CD4-positive, alpha-beta T cell (primary cell): ENCODE measurements at regions not wholly inside any gene's neighbourhood (a gene's known extent, or its start where the extent isn't known, plus 50 kb on each side); places are given as distances from the start of the nearest gene placed in this dataset.
"Not testable (repeated sequence)": the region's sequence is repeated elsewhere in the genome, so short reads cannot be mapped to it uniquely, and the experiment has no call there.

Source experiments
- ATAC-seq: fragments of 200-7000 bp; cut with Tn5 transposase; one replicate; pipeline ENCODE4 v1.10.0; 2022; ENCODE audit warnings: mild to moderate bottlenecking; ENCODE audit not compliant: poor library complexity
- CTCF ChIA-PET: fragments of 350-600 bp; sonication (Branson Sonifier 250); formaldehyde crosslinking; loops from one replicate; lab custom pipeline; 2021; ENCODE audit warnings: antibody characterized with exemption, inconsistent platforms; lab: Charles Lee
- POLR2A ChIA-PET: fragments of 350-600 bp; sonication (Branson Sonifier 250); formaldehyde crosslinking; loops from one replicate; lab custom pipeline; 2021; ENCODE audit warnings: antibody characterized with exemption, inconsistent platforms; lab: Charles Lee
- DNase-seq, 14 experiments: peaks; one replicate each; pipeline ENCODE4 v3.0.0-alpha.2; 2013 to 2020; ENCODE audit warnings: mixed read lengths in 2 of 14
- H3K27ac ChIP-seq, 2 donors: one replicate each; pipeline versions ENCODE4 v1.5.1 to v1.7.0; 2013; ENCODE audit warnings: low read length in 2 of 2, low read depth in 1 of 2, mild to moderate bottlenecking in 1 of 2
- H3K27me3 ChIP-seq, 2 experiments: 1 replicate in 1 of 2; 2 replicates in 1 of 2; pipeline versions ENCODE4 v1.6.1 to v1.7.0; 2013; ENCODE audit warnings: low read length in 2 of 2, control low read depth in 1 of 2, mild to moderate bottlenecking in 1 of 2, moderate library complexity in 1 of 2; ENCODE audit not compliant: insufficient read depth in 2 of 2, control insufficient read depth in 1 of 2
- H3K36me3 ChIP-seq: one replicate; pipeline ENCODE4 v1.6.1; 2013; ENCODE audit warnings: low read length, control low read depth; ENCODE audit not compliant: insufficient read depth
- H3K4me1 ChIP-seq: one replicate; pipeline ENCODE4 v1.6.1; 2013; ENCODE audit warnings: low read length, control low read depth; ENCODE audit not compliant: insufficient read depth
- H3K4me3 ChIP-seq: one replicate; pipeline ENCODE4 v1.5.1; 2013; ENCODE audit warnings: mild to moderate bottlenecking, low read length, moderate library complexity
- H3K9me3 ChIP-seq, 2 experiments: 1 replicate in 1 of 2; 2 replicates in 1 of 2; pipeline versions ENCODE4 v1.6.1 to v1.7.0; 2013; ENCODE audit warnings: low read length in 2 of 2, mild to moderate bottlenecking in 2 of 2, control low read depth in 1 of 2, moderate library complexity in 1 of 2; ENCODE audit not compliant: control insufficient read depth in 1 of 2, insufficient read depth in 1 of 2
- H3K27ac Mint-ChIP-seq: one replicate; pipeline ENCODE4 v1.8.0; 2020; ENCODE audit warnings: mixed read lengths
- H3K27me3 Mint-ChIP-seq: one replicate; pipeline ENCODE4 v1.8.0; 2021; ENCODE audit warnings: mixed read lengths
- H3K36me3 Mint-ChIP-seq: one replicate; pipeline ENCODE4 v1.8.0; 2021; ENCODE audit warnings: low read depth, mixed read lengths
- H3K4me1 Mint-ChIP-seq: one replicate; pipeline ENCODE4 v1.8.0; 2021; ENCODE audit warnings: low read depth, mixed read lengths
- H3K4me3 Mint-ChIP-seq: one replicate; pipeline ENCODE4 v1.8.0; 2020; ENCODE audit warnings: mild to moderate bottlenecking, mixed read lengths
- H3K9me3 Mint-ChIP-seq: one replicate; pipeline ENCODE4 v1.8.0; 2020; ENCODE audit warnings: mixed read lengths
- intact Hi-C, 2 experiments: fragments of 100-400 bp; cut with DNase I in 1 of 2; cut with micrococcal nuclease in 1 of 2; formaldehyde crosslinking; loops; one replicate each; pipeline versions ENCODE4 v1.15.1 to v1.9.0; 2023 to 2025; cut with DNase I, micrococcal nuclease
- TF ChIP-seq, protein P1 (sequence below): fragments of 200-600 bp; IDR thresholded peaks from one replicate; pipeline ENCODE4 v1.8.0; 2022; ENCODE audit warnings: antibody characterized with exemption, mild to moderate bottlenecking

- Histone ChIP-seq H3K9me3 (peaks cover 0 to 13% of the 10 kb centered on the region in 2 experiments), H3K4me1 (no peaks in the 10 kb centered on the region), H3K27ac (no peak overlapping the region), H3K36me3 (no peaks in the 10 kb centered on the region), H3K4me3 (no peak overlapping the region), H3K27me3 (no peaks in the 10 kb centered on the region)
- Mint-ChIP-seq H3K36me3 (no peaks in the 10 kb centered on the region), H3K4me1 (no peaks in the 10 kb centered on the region), H3K9me3 (peaks cover 8% of the 10 kb centered on the region), H3K4me3 (peak overlapping the region; percentile 54), H3K27ac (no peak overlapping the region), H3K27me3 (no peaks in the 10 kb centered on the region)
- ChIA-PET CTCF (no interaction called here), POLR2A (no interaction called here)
- ATAC-seq (peak; percentile 44), DNase-seq (peak in 8 of 14 experiments; percentile 5 to 75 (median 36))
- TF ChIP-seq, protein P1, sequence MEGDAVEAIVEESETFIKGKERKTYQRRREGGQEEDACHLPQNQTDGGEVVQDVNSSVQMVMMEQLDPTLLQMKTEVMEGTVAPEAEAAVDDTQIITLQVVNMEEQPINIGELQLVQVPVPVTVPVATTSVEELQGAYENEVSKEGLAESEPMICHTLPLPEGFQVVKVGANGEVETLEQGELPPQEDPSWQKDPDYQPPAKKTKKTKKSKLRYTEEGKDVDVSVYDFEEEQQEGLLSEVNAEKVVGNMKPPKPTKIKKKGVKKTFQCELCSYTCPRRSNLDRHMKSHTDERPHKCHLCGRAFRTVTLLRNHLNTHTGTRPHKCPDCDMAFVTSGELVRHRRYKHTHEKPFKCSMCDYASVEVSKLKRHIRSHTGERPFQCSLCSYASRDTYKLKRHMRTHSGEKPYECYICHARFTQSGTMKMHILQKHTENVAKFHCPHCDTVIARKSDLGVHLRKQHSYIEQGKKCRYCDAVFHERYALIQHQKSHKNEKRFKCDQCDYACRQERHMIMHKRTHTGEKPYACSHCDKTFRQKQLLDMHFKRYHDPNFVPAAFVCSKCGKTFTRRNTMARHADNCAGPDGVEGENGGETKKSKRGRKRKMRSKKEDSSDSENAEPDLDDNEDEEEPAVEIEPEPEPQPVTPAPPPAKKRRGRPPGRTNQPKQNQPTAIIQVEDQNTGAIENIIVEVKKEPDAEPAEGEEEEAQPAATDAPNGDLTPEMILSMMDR, result no peak
- intact Hi-C loops, result no loop called here
Observed at GRCh38 chr9:63859475-63860215, 1425.4 kb downstream of the FOXD4L5 start.

DNA sequence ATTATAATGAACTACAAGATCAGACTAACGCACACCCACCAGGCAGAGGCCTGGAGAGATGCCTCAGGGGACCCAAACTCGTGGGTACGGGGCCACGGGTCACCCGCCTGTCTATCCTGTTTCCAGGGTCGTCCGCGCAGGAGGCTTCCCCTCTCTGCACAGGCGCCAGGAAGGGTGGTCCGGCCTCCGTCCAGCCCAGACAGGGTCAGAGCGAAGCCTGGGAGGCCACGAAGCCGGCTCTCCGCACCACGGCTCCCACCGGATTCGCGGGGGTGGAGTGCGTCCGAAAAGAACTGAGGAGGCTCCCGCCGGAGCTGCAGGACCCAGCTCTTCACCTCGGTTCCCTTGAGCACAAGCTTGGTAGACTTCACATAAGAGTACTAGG is 1425.9 kb downstream of the FOXD4L5 start:
- H3K9me3 Mint-ChIP-seq, POLR2A ChIA-PET, H3K27me3 Mint-ChIP-seq, H3K27me3 ChIP-seq, H3K4me3 ChIP-seq, H3K4me1 Mint-ChIP-seq, H3K4me1 ChIP-seq, H3K36me3 ChIP-seq, ATAC-seq, CTCF ChIA-PET, intact Hi-C loops, H3K27ac Mint-ChIP-seq, H3K36me3 Mint-ChIP-seq, H3K27ac ChIP-seq: not testable (repeated sequence)
- H3K4me3 Mint-ChIP-seq, result peak overlapping the region; percentile 34
- peak in 1 of 14 experiments; percentile 7 for DNase-seq
- peaks cover 0 to 13% of the 10 kb centered on the region in 2 experiments for H3K9me3 ChIP-seq

DNA sequence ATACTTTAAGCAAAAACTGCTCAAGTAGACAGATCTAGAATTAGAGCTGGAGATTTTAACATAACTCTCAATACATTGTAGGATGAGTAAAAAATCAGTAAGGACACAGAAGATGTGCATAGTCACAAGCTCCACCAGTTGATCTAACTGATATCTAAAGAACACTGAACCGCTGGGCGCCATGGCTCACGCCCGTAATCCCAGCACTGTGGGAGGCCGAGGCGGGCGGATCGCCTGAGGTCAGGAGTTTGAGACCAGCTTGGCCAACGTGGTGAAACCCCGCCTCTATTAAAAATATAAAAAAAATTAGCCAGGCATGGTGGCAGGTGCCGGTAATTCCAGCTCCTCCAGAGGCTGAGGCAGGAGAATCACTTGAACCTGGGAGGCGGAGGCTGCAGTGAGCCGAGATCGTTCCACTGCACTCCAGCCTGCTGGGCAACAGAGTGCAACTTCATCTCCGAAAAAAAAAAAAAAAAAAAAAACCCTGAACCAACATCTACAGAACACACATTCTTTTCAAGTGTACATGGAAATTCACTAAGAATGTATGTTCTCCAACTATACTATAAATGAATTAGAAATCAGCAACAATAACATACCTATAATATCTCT is 1431.8 kb downstream of the FOXD4L5 start:
- H3K9me3 Mint-ChIP-seq, H3K36me3 Mint-ChIP-seq, ATAC-seq, DNase-seq, H3K27ac Mint-ChIP-seq, H3K4me3 ChIP-seq, H3K4me1 Mint-ChIP-seq, intact Hi-C loops, H3K4me1 ChIP-seq, H3K27ac ChIP-seq, CTCF ChIA-PET, H3K27me3 ChIP-seq, POLR2A ChIA-PET, H3K9me3 ChIP-seq, H3K4me3 Mint-ChIP-seq, H3K36me3 ChIP-seq, H3K27me3 Mint-ChIP-seq: not testable (repeated sequence)

- CTCF ChIA-PET, H3K36me3 Mint-ChIP-seq, DNase-seq, H3K4me3 ChIP-seq, H3K36me3 ChIP-seq, H3K27me3 ChIP-seq, H3K27ac ChIP-seq, H3K27ac Mint-ChIP-seq, intact Hi-C loops, H3K4me1 Mint-ChIP-seq, POLR2A ChIA-PET, H3K4me3 Mint-ChIP-seq, ATAC-seq, H3K4me1 ChIP-seq, H3K27me3 Mint-ChIP-seq, H3K9me3 Mint-ChIP-seq: not testable (repeated sequence)
- peaks cover 0 to 11% of the 10 kb centered on the region in 2 experiments for H3K9me3 ChIP-seq
Observed at GRCh38 chr9:63824804-63825203, 1460.2 kb downstream of the FOXD4L5 start.

- H3K4me3 ChIP-seq, H3K4me1 Mint-ChIP-seq, H3K27ac ChIP-seq, H3K4me3 Mint-ChIP-seq, H3K27me3 ChIP-seq, POLR2A ChIA-PET, CTCF ChIA-PET, ATAC-seq, H3K27me3 Mint-ChIP-seq, H3K27ac Mint-ChIP-seq, H3K36me3 ChIP-seq, H3K9me3 Mint-ChIP-seq, intact Hi-C loops, H3K4me1 ChIP-seq, H3K36me3 Mint-ChIP-seq: not testable (repeated sequence)
- peak in 1 of 14 experiments; percentile 14 for DNase-seq
- peaks cover 0 to 11% of the 10 kb centered on the region in 2 experiments for H3K9me3 ChIP-seq
Observed at GRCh38 chr9:63823375-63824201, 1461.4 kb downstream of the FOXD4L5 start.
